ENCODE measurements at regions not wholly inside any gene's neighbourhood (a gene's known extent, or its start where the extent isn't known, plus 50 kb on each side); places are given as distances from the start of the nearest gene placed in this dataset.

- DNase-seq (ENCODE audit: low read depth in 2 of 2), result no peak
These were observed 204.3 kb downstream of the TFAP2C start for GRCh38 chr20:56833427-56833826.

- DNase-seq (ENCODE audit: low read depth in 2 of 2), result no peak
These were observed 206.9 kb downstream of the TFAP2C start for GRCh38 chr20:56835829-56836550.

GRCh38 chr20:56839222-56839621, 210.1 kb downstream of the TFAP2C start:
- no peak for DNase-seq (ENCODE audit: low read depth in 2 of 2)

GRCh38 chr20:56839786-56840185, 210.7 kb downstream of the TFAP2C start:
- DNase-seq (ENCODE audit: low read depth in 2 of 2), result no peak

GRCh38 chr20:56840716-56841261, 211.7 kb downstream of the TFAP2C start:
- no peak for DNase-seq (ENCODE audit: low read depth in 2 of 2)

- no peak for DNase-seq (ENCODE audit: low read depth in 2 of 2)
These were observed 212.3 kb downstream of the TFAP2C start for GRCh38 chr20:56841346-56841908.

- DNase-seq (ENCODE audit: low read depth in 2 of 2), result no peak
These were observed 212.9 kb downstream of the TFAP2C start for GRCh38 chr20:56842056-56842455.

- no peak for DNase-seq (ENCODE audit: low read depth in 2 of 2)
These were observed 214.3 kb downstream of the TFAP2C start for GRCh38 chr20:56843386-56843785.

- DNase-seq (ENCODE audit: low read depth in 2 of 2), result no peak
These were observed 214.7 kb downstream of the TFAP2C start for GRCh38 chr20:56843817-56844216.

GRCh38 chr20:56845546-56846086, 216.5 kb downstream of the TFAP2C start:
- DNase-seq (ENCODE audit: low read depth in 2 of 2), result no peak

GRCh38 chr20:56848561-56848960, 219.5 kb downstream of the TFAP2C start:
- no peak for DNase-seq (ENCODE audit: low read depth in 2 of 2)

- no peak for DNase-seq (ENCODE audit: low read depth in 2 of 2)
These were observed 222.4 kb downstream of the TFAP2C start for GRCh38 chr20:56851552-56851951.

- no peak for DNase-seq (ENCODE audit: low read depth in 2 of 2)
These were observed 226.6 kb downstream of the TFAP2C start for GRCh38 chr20:56855708-56856107.

- no peak for DNase-seq (ENCODE audit: low read depth in 2 of 2)
These were observed 228.8 kb downstream of the TFAP2C start for GRCh38 chr20:56857950-56858349.

- DNase-seq (ENCODE audit: low read depth in 2 of 2), result no peak
These were observed 230.1 kb downstream of the TFAP2C start for GRCh38 chr20:56859039-56859800.

- no peak for DNase-seq (ENCODE audit: low read depth in 2 of 2)
These were observed 230.7 kb downstream of the TFAP2C start for GRCh38 chr20:56859801-56860261.

GRCh38 chr20:56860413-56860812, 231.3 kb downstream of the TFAP2C start:
- DNase-seq (ENCODE audit: low read depth in 2 of 2), result no peak

GRCh38 chr20:56861590-56861989, 232.5 kb downstream of the TFAP2C start:
- no peak for DNase-seq (ENCODE audit: low read depth in 2 of 2)

- DNase-seq (ENCODE audit: low read depth in 2 of 2), result no peak
These were observed 235.9 kb downstream of the TFAP2C start for GRCh38 chr20:56865055-56865454.

GRCh38 chr20:56867128-56867527, 238.0 kb downstream of the TFAP2C start:
- no peak for DNase-seq (ENCODE audit: low read depth in 2 of 2)

- DNase-seq (ENCODE audit: low read depth in 2 of 2), result no peak
These were observed 239.6 kb downstream of the TFAP2C start for GRCh38 chr20:56868746-56869145.

- DNase-seq (ENCODE audit: low read depth in 2 of 2), result no peak
These were observed 241.2 kb downstream of the TFAP2C start for GRCh38 chr20:56870271-56870670.

Data from lung microvascular endothelial cell (primary cell).